ENCODE measurements at regions not wholly inside any gene's neighbourhood (a gene's known extent, or its start where the extent isn't known, plus 50 kb on each side); places are given as distances from the start of the nearest gene placed in this dataset.
"Not testable (repeated sequence)": the region's sequence is repeated elsewhere in the genome, so short reads cannot be mapped to it uniquely, and the experiment has no call there.

- no peak for TF ChIP-seq CTCF (conservative IDR thresholded peaks at IDR 0.05; ENCODE audit: low read depth)
- POLR2A ChIA-PET (ENCODE audit: low non-redundant PET): no interaction called here
- no peak for DNase-seq (ENCODE audit: low spot score)
- CTCF ChIA-PET: no interaction called here
- no peak overlapping the region for H3K27ac ChIP-seq
Observed at GRCh38 chr5:27900761-27901160, 862.4 kb upstream of the CDH9 start.

GRCh38 chr5:27876071-27876470 is 837.7 kb upstream of the CDH9 start:
- ChIA-PET POLR2A (ENCODE audit: low non-redundant PET) (no interaction called here), CTCF (no interaction called here)
- no peak for TF ChIP-seq CTCF (conservative IDR thresholded peaks at IDR 0.05; ENCODE audit: low read depth)
- DNase-seq (ENCODE audit: low spot score): no peak
- no peak overlapping the region for H3K27ac ChIP-seq

GRCh38 chr5:27875148-27875547 is 836.8 kb upstream of the CDH9 start:
- CTCF ChIA-PET: no interaction called here
- no peak for TF ChIP-seq CTCF (conservative IDR thresholded peaks at IDR 0.05; ENCODE audit: low read depth)
- H3K27ac ChIP-seq: no peak overlapping the region
- no peak for DNase-seq (ENCODE audit: low spot score)
- POLR2A ChIA-PET (ENCODE audit: low non-redundant PET): no interaction called here

GRCh38 chr5:27868292-27868691 is 829.9 kb upstream of the CDH9 start:
- CTCF ChIA-PET: no interaction called here
- no peak for TF ChIP-seq CTCF (conservative IDR thresholded peaks at IDR 0.05; ENCODE audit: low read depth)
- POLR2A ChIA-PET (ENCODE audit: low non-redundant PET): no interaction called here
- no peak overlapping the region for H3K27ac ChIP-seq
- no peak for DNase-seq (ENCODE audit: low spot score)

GRCh38 chr5:27855491-27855890 is 817.1 kb upstream of the CDH9 start:
- DNase-seq (ENCODE audit: low spot score): no peak
- no peak for TF ChIP-seq CTCF (conservative IDR thresholded peaks at IDR 0.05; ENCODE audit: low read depth)
- ChIA-PET CTCF (no interaction called here), POLR2A (ENCODE audit: low non-redundant PET) (no interaction called here)
- H3K27ac ChIP-seq: no peak overlapping the region

GRCh38 chr5:27854243-27854852 is 816.0 kb upstream of the CDH9 start:
- no peak for TF ChIP-seq CTCF (conservative IDR thresholded peaks at IDR 0.05; ENCODE audit: low read depth)
- ChIA-PET CTCF (no interaction called here), POLR2A (ENCODE audit: low non-redundant PET) (no interaction called here)
- DNase-seq (ENCODE audit: low spot score): no peak
- no peak overlapping the region for H3K27ac ChIP-seq

GRCh38 chr5:27845248-27845647 is 806.9 kb upstream of the CDH9 start:
- POLR2A ChIA-PET (ENCODE audit: low non-redundant PET): no interaction called here
- CTCF ChIA-PET: no interaction called here
- no peak for TF ChIP-seq CTCF (conservative IDR thresholded peaks at IDR 0.05; ENCODE audit: low read depth)
- H3K27ac ChIP-seq: no peak overlapping the region
- DNase-seq (ENCODE audit: low spot score): no peak

- POLR2A ChIA-PET (ENCODE audit: low non-redundant PET); H3K27ac ChIP-seq; DNase-seq (ENCODE audit: low spot score); CTCF ChIA-PET: not testable (repeated sequence)
Observed at GRCh38 chr5:27836704-27837103, 798.3 kb upstream of the CDH9 start.
